IMR-90 (cell line): ENCODE measurements at regions not wholly inside any gene's neighbourhood (a gene's known extent, or its start where the extent isn't known, plus 50 kb on each side); places are given as distances from the start of the nearest gene placed in this dataset.
"Not testable (repeated sequence)": the region's sequence is repeated elsewhere in the genome, so short reads cannot be mapped to it uniquely, and the experiment has no call there.

ENCODE experiments used
- ATAC-seq: fragments of 200-7000 bp; cut with Tn5 transposase; 2 replicates; pipeline ENCODE4 v1.9.1; 2020; ENCODE audit warnings: low read depth, mild to moderate bottlenecking, moderate library complexity
- BruUV-seq: library from RNA; stranded (reverse); fragments of 400-500 nt; replicated peaks from 2 replicates; lab custom pipeline; 2021; lab: Mats Ljungman, UMichigan
- CTCF ChIA-PET: fragments of 300-600 bp; formaldehyde crosslinking; extraction: SDS; loops from one replicate; lab custom pipeline; 2021; ENCODE audit warnings: antibody characterized with exemption; lab: Yijun Ruan, JAX
- POLR2A ChIA-PET: fragments of 300-600 bp; sonication (Branson Sonifier 250); formaldehyde crosslinking; loops from one replicate; lab custom pipeline; 2022; ENCODE audit warnings: antibody characterized with exemption; ENCODE audit not compliant: unreplicated experiment; lab: Charles Lee
- DNase-seq: peaks from one replicate; pipeline ENCODE4 v3.0.0; 2013
- H2AFZ ChIP-seq: replicated peaks from 2 replicates; pipeline ENCODE3; 2013; ENCODE audit warnings: low read length, mild to moderate bottlenecking; ENCODE audit not compliant: poor library complexity
- H2AK5ac ChIP-seq: 2 replicates; pipeline ENCODE4 v1.6.1; 2013; ENCODE audit warnings: low read depth, low read length, inconsistent platforms
- H2AK9ac ChIP-seq: replicated peaks from 2 replicates; pipeline ENCODE3; 2013; ENCODE audit warnings: mild to moderate bottlenecking, low read depth, low read length, moderate library complexity; ENCODE audit not compliant: poor library complexity
- H2BK120ac ChIP-seq: 2 replicates; pipeline ENCODE4 v1.6.1; 2013; ENCODE audit warnings: low read depth, low read length, inconsistent platforms
- H2BK15ac ChIP-seq: 3 replicates; pipeline ENCODE4 v1.6.1; 2013; ENCODE audit warnings: low read depth, low read length, inconsistent platforms
- H2BK20ac ChIP-seq: 2 replicates; pipeline ENCODE4 v1.6.1; 2013; ENCODE audit warnings: low read depth, mild to moderate bottlenecking, inconsistent platforms, low read length, moderate library complexity
- H2BK5ac ChIP-seq: 2 replicates; pipeline ENCODE4 v1.6.1; 2013; ENCODE audit warnings: mild to moderate bottlenecking, low read depth, low read length, inconsistent platforms; ENCODE audit not compliant: poor library complexity, severe bottlenecking
- H3K14ac ChIP-seq: replicated peaks from 2 replicates; pipeline ENCODE4 v1.6.1; 2013; ENCODE audit warnings: low read depth, low read length, inconsistent platforms
- H3K18ac ChIP-seq: 2 replicates; pipeline ENCODE4 v1.6.1; 2013; ENCODE audit warnings: low read depth, low read length, control low read depth
- H3K23ac ChIP-seq: 2 replicates; pipeline ENCODE4 v1.6.1; 2013; ENCODE audit warnings: low read depth, low read length, inconsistent platforms
- H3K27ac ChIP-seq: 2 replicates; pipeline ENCODE4 v1.5.1; 2013; ENCODE audit warnings: mild to moderate bottlenecking, control low read depth, low read length; ENCODE audit not compliant: insufficient read depth
- H3K27me3 ChIP-seq: 2 replicates; pipeline ENCODE4 v1.6.1; 2013; ENCODE audit warnings: low read length; ENCODE audit not compliant: control insufficient read depth, insufficient read depth
- H3K36me3 ChIP-seq: 2 replicates; pipeline ENCODE4 v1.6.1; 2013; ENCODE audit warnings: low read length, mixed read lengths; ENCODE audit not compliant: control insufficient read depth, insufficient read depth
- H3K4ac ChIP-seq: 2 replicates; pipeline ENCODE4 v1.6.1; 2013; ENCODE audit warnings: low read depth, low read length, inconsistent platforms
- H3K4me1 ChIP-seq: 2 replicates; pipeline ENCODE4 v1.6.1; 2013; ENCODE audit warnings: low read length, mixed read lengths; ENCODE audit not compliant: control insufficient read depth, insufficient read depth
- H3K4me2 ChIP-seq: 2 replicates; pipeline ENCODE4 v1.6.1; 2013; ENCODE audit warnings: low read depth, mild to moderate bottlenecking, control low read depth, low read length, moderate library complexity
- H3K4me3 ChIP-seq: 2 replicates; pipeline ENCODE4 v1.5.1; 2013; ENCODE audit warnings: low read depth, mild to moderate bottlenecking, control low read depth, low read length, moderate library complexity; ENCODE audit not compliant: insufficient read depth
- H3K56ac ChIP-seq: 2 replicates; pipeline ENCODE4 v1.6.1; 2013; ENCODE audit warnings: low read length, inconsistent platforms; ENCODE audit not compliant: insufficient read depth; ENCODE audit errors: extremely low read depth
- H3K79me1 ChIP-seq, 2 experiments: 2 replicates each; pipeline ENCODE4 v1.6.1; 2013; ENCODE audit warnings: low read length in 2 of 2, inconsistent platforms in 1 of 2, low read depth in 1 of 2
- H3K9ac ChIP-seq: 2 replicates; pipeline ENCODE4 v1.6.1; 2013; ENCODE audit warnings: low read depth, low read length, control low read depth
- H3K9me1 ChIP-seq: 2 replicates; pipeline ENCODE4 v1.6.1; 2013; ENCODE audit warnings: low read length, inconsistent platforms; ENCODE audit not compliant: insufficient read depth
- H3K9me3 ChIP-seq: 2 replicates; pipeline ENCODE4 v1.6.1; 2013; ENCODE audit warnings: low read length; ENCODE audit not compliant: control insufficient read depth, insufficient read depth
- H4K20me1 ChIP-seq: 2 replicates; pipeline ENCODE4 v1.6.1; 2013; ENCODE audit warnings: low read length, inconsistent platforms; ENCODE audit not compliant: insufficient read depth
- H4K5ac ChIP-seq: 2 replicates; pipeline ENCODE4 v1.6.1; 2013; ENCODE audit warnings: mild to moderate bottlenecking, low read depth, low read length, control low read depth
- H4K8ac ChIP-seq, 2 experiments: 2 replicates each; pipeline ENCODE4 v1.6.1; 2013; ENCODE audit warnings: low read depth in 2 of 2, low read length in 2 of 2, control low read depth in 1 of 2, inconsistent platforms in 1 of 2
- H4K91ac ChIP-seq: 2 replicates; pipeline ENCODE4 v1.6.1; 2013; ENCODE audit warnings: low read depth, low read length, inconsistent platforms; ENCODE audit not compliant: insufficient read depth
- WGBS, 2 experiments: methylation state at CpG; one replicate each; pipeline versions ENCODE4 v1.1.5 to v1.1.7; 2013; ENCODE audit warnings: missing lambda C conversion rate in 2 of 2; ENCODE audit not compliant: insufficient read length in 1 of 2; ENCODE audit errors: extremely low coverage in 2 of 2; 5-methylcytosine and 5-hydroxymethylcytosine counted together
- dilution Hi-C: fragments of 300-500 bp; cut with HindIII; formaldehyde crosslinking; loops from one replicate; pipeline ENCODE4 v1.14.3; 2018; ENCODE audit warnings: low sequenced_read_pairs; ENCODE audit not compliant: unreplicated experiment
- in situ Hi-C: fragments of 300-500 bp; cut with MboI; formaldehyde crosslinking; loops from 3 replicates; pipeline ENCODE4 v1.14.3; 2019; ENCODE audit warnings: low sequenced_read_pairs, inconsistent platforms, mixed read lengths
- intact Hi-C: fragments of 100-400 bp; cut with micrococcal nuclease; formaldehyde crosslinking; loops from 2 replicates; pipeline ENCODE4 v1.10.0; 2022

GRCh38 chr4:82271915-82272480, 101.8 kb downstream of the HNRNPD start:
- WGBS, 2 experiments: 30% methylated on average over 2 of the region's 9 CpGs; no CpG with 5 or more reads in 1 of the 2 experiments

More at GRCh38 chr4:82271915-82272480, 101.8 kb downstream of the HNRNPD start:
- H3K56ac ChIP-seq, H3K9me3 ChIP-seq, H4K8ac ChIP-seq, H3K9me1 ChIP-seq, H3K4me1 ChIP-seq, H3K4ac ChIP-seq, H2AK9ac ChIP-seq, H3K14ac ChIP-seq, H3K27ac ChIP-seq, dilution Hi-C loops, CTCF ChIA-PET, H2AFZ ChIP-seq, H4K5ac ChIP-seq, H2BK120ac ChIP-seq, H4K20me1 ChIP-seq, H3K4me2 ChIP-seq, H3K9ac ChIP-seq, H3K23ac ChIP-seq, H3K4me3 ChIP-seq, H3K27me3 ChIP-seq, H3K18ac ChIP-seq, in situ Hi-C loops, BruUV-seq, intact Hi-C loops, H4K91ac ChIP-seq, ATAC-seq, H3K36me3 ChIP-seq, DNase-seq, H2AK5ac ChIP-seq, H3K79me1 ChIP-seq, H2BK20ac ChIP-seq, POLR2A ChIA-PET, H2BK5ac ChIP-seq, H2BK15ac ChIP-seq: not testable (repeated sequence)
